RKO (cell line): ENCODE measurements at regions not wholly inside any gene's neighbourhood (a gene's known extent, or its start where the extent isn't known, plus 50 kb on each side); places are given as distances from the start of the nearest gene placed in this dataset.

Source experiments
- DNase-seq: peaks from one replicate; pipeline ENCODE4 v3.0.0-alpha.2; 2016; ENCODE audit warnings: low spot score

DNA sequence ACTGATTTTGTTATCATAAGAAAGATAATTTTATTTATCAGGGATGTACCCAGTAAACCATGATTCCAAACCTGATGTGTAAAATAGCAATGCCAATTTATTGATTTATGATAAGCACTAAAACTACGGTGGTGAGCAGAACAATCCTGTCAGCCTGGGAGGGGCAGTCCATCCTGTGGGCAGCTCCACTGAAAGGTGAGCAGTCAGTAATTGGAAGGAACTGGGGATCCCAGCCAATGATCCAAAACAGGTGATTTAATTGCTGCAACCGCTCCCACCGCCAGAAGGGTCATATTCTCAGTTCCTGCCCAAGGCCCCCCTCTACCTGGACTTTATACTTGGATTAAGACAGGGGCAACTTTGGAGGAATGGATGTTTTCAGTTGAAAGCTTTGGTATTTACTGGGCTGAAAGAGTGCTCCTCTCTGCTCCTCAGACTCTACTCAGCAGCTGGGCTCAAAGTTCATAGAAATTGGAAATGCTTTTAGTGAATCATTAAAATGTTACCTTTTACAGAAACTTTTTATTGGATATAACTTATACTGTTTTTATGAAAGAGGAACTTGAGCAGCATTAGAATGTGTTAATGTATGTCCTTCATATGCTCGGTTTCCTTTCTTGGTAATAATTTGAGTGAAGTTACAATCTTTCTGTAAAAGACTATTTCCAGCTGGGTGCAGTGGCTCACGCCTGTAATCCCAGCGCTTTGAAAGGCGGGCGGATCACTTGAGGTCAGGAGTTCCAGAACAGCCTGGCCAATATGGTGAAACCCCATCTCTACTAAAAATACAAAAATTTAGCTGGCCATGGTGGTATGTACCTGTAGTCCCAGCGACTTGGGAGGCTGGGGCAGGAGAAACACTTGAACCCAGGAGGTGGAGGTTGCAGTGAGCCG is 198.6 kb upstream of the IL12A start:
- no peak for DNase-seq

DNA sequence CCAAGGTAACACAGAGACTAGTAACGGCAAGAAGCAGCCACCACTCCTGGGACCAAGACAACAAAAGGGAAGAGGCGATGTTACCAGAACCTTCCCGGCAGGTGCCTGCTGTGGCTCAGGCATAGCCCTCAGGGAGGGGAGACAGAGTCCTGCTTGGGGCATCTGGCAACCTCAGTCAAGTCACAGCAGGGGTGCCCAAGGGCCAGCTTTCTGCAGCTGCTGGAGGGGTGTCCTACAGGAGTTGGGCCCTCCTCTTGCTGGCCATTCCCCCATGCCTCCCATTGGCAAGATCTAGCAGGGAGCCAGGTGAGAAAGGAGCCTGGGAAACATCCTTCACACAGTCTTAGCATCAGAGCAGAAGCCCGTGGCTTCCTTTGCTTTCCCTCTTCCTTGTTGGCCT is 197.3 kb upstream of the IL12A start:
- no peak for DNase-seq

DNA sequence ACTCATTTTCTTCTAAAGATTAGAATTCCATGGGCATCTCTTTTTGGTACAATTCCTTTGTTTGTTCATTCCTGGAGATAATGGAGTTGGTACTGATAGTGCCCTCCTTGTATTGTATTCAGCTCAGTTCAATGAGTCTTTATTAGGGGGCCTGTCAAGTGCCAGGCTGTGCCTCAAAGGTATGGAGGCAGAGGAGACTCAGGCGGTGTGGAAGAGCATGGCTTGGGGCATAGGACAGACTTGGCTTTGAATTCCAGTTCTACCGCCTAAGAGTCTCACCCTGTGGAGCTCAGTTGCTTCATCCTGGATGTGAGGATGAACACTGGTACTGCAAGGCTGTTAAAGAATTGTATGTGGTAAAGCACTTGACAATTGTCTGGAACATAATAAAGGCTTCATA is 196.6 kb upstream of the IL12A start:
- DNase-seq = no peak

DNA sequence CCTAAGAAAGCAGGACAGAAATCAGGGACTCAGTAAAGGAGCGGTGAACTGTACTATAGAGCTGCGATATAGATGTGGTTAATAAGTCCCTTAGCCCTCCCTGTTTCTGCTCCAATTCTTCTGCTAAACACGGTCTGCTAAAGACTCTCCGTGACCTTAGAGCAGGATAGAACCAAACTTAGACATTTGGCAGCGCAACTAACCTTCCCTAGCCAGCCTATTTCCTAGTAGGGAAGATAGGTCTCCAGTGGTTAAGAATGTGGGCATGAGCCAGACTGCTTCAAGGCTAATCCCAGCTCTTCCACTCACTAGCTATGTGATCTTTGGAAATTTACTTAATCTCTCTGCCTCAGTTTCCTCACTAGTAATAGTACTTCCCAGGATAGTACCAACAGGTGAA is 193.6 kb upstream of the IL12A start:
- no peak for DNase-seq

DNA sequence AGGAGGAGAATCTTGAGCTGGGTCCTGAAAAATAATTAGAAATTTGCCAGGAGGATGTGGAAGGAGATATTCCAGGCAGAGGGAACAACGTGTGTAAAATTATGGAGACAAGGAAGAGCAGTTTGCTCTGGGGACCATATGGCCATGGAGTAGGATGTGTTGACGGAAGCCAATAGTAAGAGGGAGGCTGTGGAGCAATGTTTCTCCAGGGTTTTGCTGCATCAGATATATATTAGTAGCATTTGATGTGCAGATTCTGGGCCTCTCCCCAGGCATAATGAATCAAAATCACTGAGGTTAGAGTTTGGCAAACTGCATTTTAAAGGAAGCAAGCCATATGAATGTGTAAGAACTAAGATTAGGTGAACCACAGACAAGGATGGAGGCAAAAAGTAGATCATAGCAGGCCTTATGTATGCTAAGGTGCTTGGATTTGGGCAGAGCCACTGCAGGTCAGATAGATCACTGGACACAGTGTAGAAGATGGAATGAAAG is 192.9 kb upstream of the IL12A start:
- DNase-seq = no peak

DNA sequence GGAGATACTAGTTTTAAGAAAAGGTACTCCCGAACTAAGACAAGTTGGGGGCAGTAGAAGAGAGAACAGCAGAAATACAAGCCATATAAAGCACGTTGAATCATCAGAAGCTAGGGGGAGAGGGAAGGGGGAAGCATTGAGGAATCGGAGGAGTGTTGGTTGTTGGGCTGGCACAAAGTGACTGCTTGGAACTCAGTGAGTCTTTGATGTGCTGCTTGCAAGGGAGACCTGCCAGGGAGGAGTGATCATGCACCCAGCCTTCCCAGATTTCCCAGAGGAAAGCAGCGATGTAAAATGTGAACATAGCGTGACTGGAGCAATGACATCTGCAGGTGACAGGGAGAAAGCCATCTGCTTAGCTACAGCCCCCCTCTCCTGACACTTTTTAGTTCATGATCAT is 192.4 kb upstream of the IL12A start:
- DNase-seq = no peak

DNA sequence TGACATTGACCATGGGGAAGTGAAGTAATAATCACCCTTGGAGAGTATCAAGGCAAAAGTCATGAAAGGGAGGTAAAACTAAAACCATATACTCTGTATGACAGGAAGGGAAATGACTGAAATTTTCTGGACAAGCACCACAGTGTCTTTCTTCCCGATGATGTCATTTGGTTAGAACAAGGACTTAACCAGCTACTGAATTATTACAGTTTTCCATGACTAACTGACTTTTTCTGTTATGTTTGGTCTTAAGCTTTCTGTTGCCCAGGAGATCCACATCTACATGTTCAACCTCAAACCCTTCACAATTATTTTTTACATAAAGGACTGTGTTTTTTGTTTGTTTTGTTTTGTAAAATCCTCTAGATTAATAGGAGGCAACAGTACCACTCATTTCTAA is 191.9 kb upstream of the IL12A start:
- DNase-seq = peak; percentile 66

DNA sequence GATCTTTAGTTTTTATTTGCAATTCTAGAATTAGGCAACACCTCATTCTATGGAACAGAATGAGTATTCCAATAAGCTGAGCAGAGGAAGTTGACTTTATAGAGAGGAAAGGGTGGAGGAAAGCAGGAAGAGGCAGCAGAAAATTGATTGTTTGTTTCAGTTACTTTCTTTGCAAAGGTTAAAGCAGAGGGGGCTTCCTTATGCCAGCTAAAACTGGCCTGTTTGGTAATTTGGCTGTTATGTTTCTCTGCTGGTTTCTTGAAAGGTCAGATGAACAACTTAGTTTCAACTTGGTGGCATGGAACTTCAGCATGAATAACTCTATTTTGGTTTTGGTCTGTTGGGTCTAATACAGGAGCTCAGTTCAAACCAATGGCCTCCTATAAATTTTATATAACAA is 190.9 kb upstream of the IL12A start:
- no peak for DNase-seq

DNA sequence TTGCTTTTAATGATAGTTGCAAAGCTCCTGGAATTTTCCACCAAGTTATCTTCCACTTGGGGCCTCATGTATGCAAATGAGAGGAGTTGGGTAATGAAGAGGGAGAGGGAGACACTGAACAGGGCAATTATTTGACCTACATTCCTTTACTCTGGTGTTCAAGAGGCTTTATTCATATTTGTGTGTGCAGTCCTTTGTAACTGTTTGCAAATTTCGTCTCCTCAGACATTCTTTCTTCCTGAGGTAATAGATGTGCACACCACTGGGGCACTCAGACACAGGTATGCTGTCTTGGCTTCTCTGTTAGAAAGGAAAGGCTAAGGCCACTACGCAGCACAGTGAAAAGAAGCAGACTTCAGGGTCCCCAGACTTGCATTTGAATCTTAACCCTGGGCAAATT is 189.7 kb upstream of the IL12A start:
- no peak for DNase-seq

DNA sequence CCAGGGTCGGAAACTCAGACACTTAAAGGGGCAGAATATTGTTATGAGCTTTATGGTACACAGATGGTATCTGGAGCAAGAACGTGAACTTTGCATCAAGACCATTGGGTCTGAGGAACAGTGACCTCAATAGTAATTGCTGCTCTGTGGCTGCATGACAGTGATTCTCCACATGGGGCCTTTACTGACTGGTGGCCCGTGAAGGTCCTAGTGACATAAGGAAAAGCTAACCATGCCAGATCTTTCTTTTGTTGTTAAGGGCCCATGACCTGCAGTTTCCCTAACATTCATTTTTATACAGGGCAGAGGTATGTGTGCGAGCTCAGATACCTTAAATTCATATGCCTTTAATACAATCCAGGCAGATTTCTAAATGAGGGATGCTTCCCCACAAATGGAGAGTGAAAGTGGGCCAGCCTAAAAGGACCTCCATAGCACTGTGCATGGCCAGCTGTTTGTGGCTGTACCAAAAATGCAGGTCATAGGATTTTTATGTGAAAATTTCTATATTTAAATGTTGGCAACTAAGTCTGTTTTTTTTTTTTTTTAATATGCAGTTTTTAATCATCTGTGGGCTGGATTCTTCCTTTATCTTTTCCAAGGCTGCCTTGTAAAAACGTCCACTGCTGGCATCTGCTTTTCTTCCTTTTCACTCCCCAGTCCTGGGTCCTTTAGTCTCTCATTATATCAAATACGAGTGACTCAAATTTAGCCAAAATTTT is 188.0 kb upstream of the IL12A start:
- DNase-seq = no peak

DNA sequence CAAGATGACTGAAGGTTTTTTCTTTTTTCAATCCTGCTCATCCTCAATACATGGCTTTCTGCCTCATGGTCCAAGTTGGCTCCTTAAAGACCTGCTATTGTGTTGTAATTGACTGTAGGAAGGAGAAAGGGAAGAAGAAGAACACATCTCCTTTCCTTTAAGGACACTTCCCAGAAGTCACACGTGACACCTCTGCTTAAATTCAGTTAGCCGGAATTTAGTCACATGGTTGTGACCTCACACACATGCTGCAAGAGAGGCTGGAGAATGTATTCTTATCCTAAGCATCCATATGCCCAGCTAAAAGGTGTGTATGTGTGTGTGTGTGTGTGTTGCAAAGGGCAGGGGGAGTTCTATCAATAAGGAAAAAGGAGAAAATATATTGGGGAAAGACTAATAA is 185.8 kb upstream of the IL12A start:
- DNase-seq = no peak

DNA sequence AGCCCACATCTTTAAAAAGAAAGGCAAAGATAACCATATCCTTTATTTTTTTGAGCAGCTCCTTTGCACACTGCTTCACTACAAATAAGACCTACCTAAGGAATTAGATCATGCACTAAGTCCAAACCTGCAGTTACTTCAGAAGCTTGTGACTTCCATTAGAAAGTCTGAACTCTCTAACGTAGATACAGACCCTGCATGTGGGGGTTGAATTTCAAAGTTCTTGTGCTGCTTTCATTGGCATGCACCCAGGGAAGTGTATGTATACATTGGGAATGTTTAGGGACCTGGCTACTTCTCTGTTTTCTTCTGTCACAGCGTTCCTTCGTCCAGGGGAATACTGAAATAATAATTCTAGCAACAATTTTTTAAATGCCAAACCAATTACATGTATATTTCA is 185.2 kb upstream of the IL12A start:
- no peak for DNase-seq

DNA sequence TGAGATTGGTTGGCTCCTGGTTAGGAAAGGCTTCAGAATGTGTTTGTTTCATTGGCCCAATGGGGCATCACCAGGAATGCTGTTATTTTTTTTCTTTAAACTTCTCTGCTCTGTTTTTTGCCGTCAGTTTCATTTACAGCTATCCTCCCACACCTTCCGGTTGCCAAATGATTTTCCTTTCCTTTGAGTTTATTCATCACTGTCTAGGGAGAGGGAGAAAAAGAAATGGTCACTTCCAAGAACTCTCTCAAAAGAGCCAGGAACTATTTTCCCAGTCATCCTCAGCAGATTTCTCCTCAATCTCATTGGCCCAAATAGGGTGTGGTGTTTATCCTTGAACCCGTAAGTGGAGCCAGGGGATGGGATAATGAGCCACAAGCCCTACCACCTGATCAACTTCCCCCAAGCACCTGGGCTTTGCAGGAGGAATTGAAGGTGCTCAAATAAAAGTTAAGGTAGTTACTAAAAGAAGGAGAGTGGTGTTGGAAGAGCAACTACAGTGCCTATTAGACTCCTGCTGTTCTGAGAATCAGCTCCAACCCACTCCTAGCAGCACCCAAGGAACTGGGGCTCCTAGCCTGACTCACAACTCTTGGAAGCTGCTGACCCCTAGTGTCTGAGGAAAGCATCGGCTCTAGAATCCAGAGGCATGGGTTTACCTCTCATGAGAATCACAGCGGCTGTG is 183.8 kb upstream of the IL12A start:
- DNase-seq = peak; percentile 83

DNA sequence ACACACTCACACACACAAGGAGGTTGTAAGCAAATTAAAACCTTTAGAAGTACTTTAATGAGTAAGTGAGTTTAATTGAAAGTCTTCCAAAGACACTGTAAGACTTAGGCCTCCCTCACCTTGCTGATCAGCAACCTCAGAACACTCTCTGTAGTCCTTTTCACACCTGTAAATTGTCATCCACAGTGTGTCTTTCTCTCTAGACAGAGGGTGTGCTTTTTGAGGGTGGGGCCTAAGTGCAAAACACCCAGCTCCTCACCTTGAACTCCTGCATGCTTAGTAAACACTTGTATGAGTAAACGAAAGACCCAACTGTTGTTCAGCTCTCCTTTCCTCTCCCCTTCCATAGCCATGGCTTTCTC is 183.2 kb upstream of the IL12A start:
- no peak for DNase-seq

DNA sequence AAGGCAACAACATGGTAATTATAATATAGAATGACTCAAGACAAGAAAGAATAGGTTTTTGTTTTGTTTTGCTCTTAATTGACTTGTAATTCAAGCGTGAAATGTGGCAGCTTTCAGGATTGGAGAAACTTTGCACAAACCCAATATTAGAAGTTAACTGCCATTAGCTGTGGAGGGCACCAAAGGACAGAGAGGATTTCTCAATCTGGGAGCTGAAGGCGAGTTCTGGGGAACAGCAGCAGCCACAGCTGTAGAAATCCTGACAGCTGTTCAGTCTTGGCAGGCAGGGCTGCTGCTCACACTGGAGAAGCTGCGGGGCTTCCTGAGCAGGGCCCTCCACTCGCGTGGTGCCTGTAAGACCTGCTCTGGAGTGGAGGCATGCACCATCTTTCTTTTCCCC is 182.2 kb upstream of the IL12A start:
- DNase-seq = no peak

DNA sequence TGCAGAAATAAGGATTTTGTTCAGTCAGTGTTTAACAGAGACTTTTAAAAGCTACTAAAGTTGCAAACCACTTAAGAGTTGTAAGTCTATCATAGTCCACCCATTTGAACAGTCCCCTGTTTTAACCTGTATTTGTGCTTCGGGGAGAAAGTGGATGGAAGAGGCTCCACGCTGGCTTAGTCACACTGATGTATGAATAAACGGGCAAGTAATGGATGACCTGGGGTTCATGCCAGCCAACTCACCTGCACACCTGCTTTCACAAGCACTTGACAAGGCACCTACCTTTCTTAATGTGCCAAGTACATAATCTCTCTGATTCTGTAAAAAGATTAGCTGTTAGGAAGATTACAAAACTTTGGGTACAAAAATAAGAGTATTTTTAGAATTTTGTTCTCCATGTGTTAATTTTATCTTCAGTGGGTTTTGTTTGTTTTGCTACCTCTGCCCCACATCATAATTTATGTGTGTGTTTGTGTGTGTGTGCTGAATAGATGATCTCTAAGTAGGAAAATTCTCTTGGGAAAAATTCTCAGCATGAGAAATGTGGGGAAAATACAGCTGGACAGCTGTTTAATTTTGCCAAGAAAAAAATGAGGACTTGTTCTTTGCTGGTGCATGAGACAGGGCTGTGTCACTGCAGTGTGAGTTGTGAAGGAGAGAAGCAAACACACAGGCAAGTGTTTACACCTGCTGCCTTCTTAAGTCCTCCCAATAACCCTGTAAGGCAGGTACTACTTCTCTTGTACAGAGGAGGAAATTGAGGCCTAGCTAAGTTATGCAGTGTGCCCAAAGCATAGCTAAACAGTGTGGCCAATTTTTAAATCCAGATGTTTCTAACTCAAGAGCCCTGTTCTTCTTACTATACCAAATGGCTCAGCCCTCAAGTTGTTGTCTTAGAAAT is 181.2 kb upstream of the IL12A start:
- DNase-seq = no peak

DNA sequence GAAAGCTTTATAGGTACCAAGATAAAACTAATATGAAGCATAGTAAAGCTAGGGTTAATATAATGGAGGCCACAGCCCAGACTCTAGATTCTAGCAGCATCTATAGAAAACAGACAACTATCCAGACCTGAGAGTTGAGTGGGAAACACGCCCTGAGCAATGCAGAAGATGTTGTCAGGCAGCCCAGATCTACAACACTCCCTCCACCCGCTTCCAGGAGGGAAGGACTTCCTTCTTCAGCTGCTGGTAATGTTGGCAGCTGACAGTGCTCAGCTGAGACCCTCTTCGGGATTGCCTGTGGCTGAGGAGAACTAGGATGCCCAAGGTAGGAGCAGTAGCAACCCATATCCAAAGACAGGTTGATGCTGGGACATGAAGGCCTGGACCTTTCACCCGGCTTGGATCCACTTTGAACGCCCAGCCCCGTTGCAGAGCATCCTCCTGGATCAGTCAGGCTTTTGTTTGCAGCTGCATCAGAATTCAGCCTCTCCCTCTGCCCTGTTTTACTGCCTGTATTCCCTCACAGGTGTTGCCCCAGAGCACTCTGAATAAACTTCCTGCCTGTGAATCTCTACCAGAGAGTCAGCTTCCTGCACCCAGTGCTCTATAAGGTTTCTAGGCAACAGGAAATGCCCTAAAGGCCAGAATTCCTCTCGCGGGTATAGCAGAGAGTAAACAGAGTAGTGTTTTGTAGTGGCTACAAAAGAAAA is 174.7 kb upstream of the IL12A start:
- DNase-seq = no peak

DNA sequence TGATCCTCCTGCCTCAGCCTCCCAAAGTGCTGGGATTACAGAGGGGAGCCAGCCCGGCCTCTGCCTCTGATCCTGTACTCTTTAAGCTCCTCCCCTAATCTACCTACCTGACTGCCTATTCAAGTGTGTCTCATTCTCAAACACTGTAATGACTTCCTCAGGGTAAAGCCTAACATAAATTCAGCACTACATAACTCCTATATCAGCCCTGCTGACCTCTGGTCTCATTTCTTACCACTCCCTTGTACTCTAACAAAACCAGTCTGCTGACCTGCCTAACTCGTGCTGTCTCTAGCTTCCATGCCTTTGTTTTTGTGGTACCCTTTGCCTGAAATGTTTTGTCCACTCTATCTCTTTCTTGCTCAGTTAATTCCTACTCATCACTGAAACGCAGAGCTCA is 172.1 kb upstream of the IL12A start:
- no peak for DNase-seq

DNA sequence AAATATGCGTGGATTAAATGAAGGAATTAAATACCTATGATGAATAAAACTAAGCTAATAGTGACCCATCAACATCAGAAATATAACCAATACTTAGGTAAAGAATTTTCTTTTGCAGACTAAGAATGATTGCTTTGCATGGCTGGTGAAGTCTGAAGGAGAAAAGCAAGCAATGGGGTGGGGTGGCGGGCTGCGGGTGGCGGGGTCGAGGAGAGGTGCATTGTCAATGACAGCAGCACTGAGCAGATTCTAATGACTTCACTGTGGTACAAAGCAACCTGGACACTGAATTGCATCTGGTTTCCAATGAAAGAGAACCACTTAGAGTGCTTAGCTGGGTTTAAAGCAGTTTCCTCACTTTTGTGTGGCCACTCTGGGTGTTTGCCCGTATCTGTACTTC is 171.5 kb upstream of the IL12A start:
- no peak for DNase-seq

DNA sequence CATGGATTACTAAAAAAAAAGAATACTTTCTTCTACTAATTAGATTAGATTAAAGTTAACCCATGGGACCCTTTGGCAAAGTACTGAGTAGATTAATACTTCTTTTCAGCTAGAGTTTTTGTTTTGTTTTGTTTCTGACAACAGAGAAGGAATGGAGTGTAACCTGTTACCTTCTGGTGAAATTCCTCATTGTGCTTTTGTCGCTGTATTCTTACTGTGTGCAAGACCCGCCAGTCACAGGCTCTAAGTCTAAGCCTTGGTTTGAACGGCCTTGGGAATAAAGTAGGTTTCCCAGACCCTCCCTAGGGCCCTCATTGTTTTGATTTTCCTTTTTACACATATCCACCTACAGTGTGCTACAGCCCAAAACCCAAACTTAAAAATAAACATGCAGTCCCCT is 171.1 kb upstream of the IL12A start:
- no peak for DNase-seq

DNA sequence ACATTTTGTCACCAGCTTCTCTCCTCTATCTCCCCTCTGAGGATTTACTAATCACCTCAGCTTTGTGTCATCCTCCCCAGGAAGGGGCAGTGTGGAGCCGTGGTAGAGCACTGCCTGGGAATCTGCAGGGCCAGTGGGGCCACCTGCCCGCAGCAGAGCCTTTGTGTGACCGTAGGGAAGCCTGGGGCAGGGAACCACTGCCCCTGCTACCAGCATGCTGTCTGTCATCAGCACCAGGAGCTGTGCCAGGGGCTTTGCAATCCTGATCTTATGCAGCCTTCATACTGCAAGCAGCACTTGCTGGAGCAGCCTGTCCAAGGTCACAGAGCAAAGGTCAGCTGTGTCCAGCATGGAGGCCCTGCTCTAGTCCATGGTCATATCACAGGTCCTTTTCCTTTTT is 170.2 kb upstream of the IL12A start:
- no peak for DNase-seq
